Colonic mucosa (tissue), 4 donors: ENCODE measurements at regions not wholly inside any gene's neighbourhood (a gene's known extent, or its start where the extent isn't known, plus 50 kb on each side); places are given as distances from the start of the nearest gene placed in this dataset.

Experiments used
- DNase-seq: peaks from one replicate; pipeline ENCODE4 v3.0.0-alpha.2; 2020
- H3K27ac ChIP-seq: fragments of 200-600 bp; one replicate; pipeline ENCODE4 v1.8.0; 2021
- H3K27me3 ChIP-seq: fragments of 200-600 bp; one replicate; pipeline ENCODE4 v1.8.0; 2021
- H3K36me3 ChIP-seq: fragments of 200-600 bp; one replicate; pipeline ENCODE4 v1.8.0; 2021
- H3K4me1 ChIP-seq: fragments of 200-600 bp; one replicate; pipeline ENCODE4 v1.8.0; 2021; ENCODE audit warnings: mild to moderate bottlenecking
- H3K4me3 ChIP-seq: fragments of 200-600 bp; one replicate; pipeline ENCODE4 v1.8.0; 2021
- H3K9ac ChIP-seq, 2 donors: one replicate each; pipeline ENCODE4 v1.7.0; 2013; ENCODE audit warnings: control low read depth in 2 of 2, low read depth in 2 of 2, low read length in 2 of 2
- H3K9me3 ChIP-seq: fragments of 200-600 bp; one replicate; pipeline ENCODE4 v1.8.0; 2021
- CTCF ChIP-seq: fragments of 200-600 bp; IDR thresholded peaks from one replicate; pipeline ENCODE4 v1.8.0; 2022; ENCODE audit warnings: antibody characterized with exemption, mild to moderate bottlenecking
- intact Hi-C: fragments of 100-400 bp; cut with DNase I; formaldehyde crosslinking; loops from one replicate; pipeline ENCODE4 v1.14.1; 2022
- donor health status: healthy.
- donor health status: DM: no; HTN: no; CAD: no.
- donor health status: DM: no; HTN: no; CAD: no.

- H3K9me3 ChIP-seq = no peaks in the 10 kb centered on the region
- H3K36me3 ChIP-seq = no peaks in the 10 kb centered on the region
- H3K27me3 ChIP-seq = no peaks in the 10 kb centered on the region
- no peak overlapping the region for H3K9ac ChIP-seq
- no peak for DNase-seq
- intact Hi-C loops = no loop called here
- no peaks in the 10 kb centered on the region for H3K4me1 ChIP-seq
- no peak overlapping the region for H3K27ac ChIP-seq
- H3K4me3 ChIP-seq = no peak overlapping the region
- TF ChIP-seq CTCF = no peak
Measured at GRCh38 chr1:5590717-5591116, 401.5 kb downstream of the NPHP4 start.

GRCh38 chr1:5586629-5587028 lies 405.6 kb downstream of the NPHP4 start:
- peak; percentile 9 for DNase-seq
- Histone ChIP-seq H3K36me3 (no peaks in the 10 kb centered on the region), H3K27me3 (no peaks in the 10 kb centered on the region), H3K9me3 (no peaks in the 10 kb centered on the region), H3K4me3 (no peak overlapping the region), H3K9ac (no peak overlapping the region), H3K27ac (no peak overlapping the region), H3K4me1 (no peaks in the 10 kb centered on the region)
- no peak for TF ChIP-seq CTCF
- intact Hi-C loops = no loop called here

- no peaks in the 10 kb centered on the region for H3K9me3 ChIP-seq
- no peaks in the 10 kb centered on the region for H3K36me3 ChIP-seq
- H3K27me3 ChIP-seq = no peaks in the 10 kb centered on the region
- H3K4me1 ChIP-seq = no peaks in the 10 kb centered on the region
- no peak overlapping the region for H3K27ac ChIP-seq
- TF ChIP-seq CTCF = no peak
- H3K9ac ChIP-seq = no peak overlapping the region
- no peak overlapping the region for H3K4me3 ChIP-seq
- DNase-seq = peak; percentile 2
- intact Hi-C loops = no loop called here
Measured at GRCh38 chr1:5585256-5585655, 407.0 kb downstream of the NPHP4 start.

- no peak overlapping the region for H3K27ac ChIP-seq
- H3K36me3 ChIP-seq = no peaks in the 10 kb centered on the region
- DNase-seq = no peak
- H3K9ac ChIP-seq = no peak overlapping the region
- no peak overlapping the region for H3K4me3 ChIP-seq
- no peak for TF ChIP-seq CTCF
- no peaks in the 10 kb centered on the region for H3K27me3 ChIP-seq
- intact Hi-C loops = no loop called here
- H3K9me3 ChIP-seq = no peaks in the 10 kb centered on the region
- H3K4me1 ChIP-seq = no peaks in the 10 kb centered on the region
Measured at GRCh38 chr1:5580926-5581325, 411.3 kb downstream of the NPHP4 start.

- H3K9me3 ChIP-seq = no peaks in the 10 kb centered on the region
- H3K4me3 ChIP-seq = no peak overlapping the region
- no peaks in the 10 kb centered on the region for H3K27me3 ChIP-seq
- peak; percentile 1 for DNase-seq
- intact Hi-C loops = no loop called here
- H3K4me1 ChIP-seq = no peaks in the 10 kb centered on the region
- no peak overlapping the region for H3K9ac ChIP-seq
- H3K27ac ChIP-seq = no peak overlapping the region
- no peaks in the 10 kb centered on the region for H3K36me3 ChIP-seq
- no peak for TF ChIP-seq CTCF
Measured at GRCh38 chr1:5579966-5580365, 412.3 kb downstream of the NPHP4 start.

GRCh38 chr1:5578690-5579089 lies 413.5 kb downstream of the NPHP4 start:
- TF ChIP-seq CTCF = no peak
- H3K9me3 ChIP-seq = no peaks in the 10 kb centered on the region
- no peak overlapping the region for H3K4me3 ChIP-seq
- intact Hi-C loops = no loop called here
- no peak overlapping the region for H3K27ac ChIP-seq
- DNase-seq = no peak
- no peak overlapping the region for H3K9ac ChIP-seq
- H3K4me1 ChIP-seq = no peaks in the 10 kb centered on the region
- H3K36me3 ChIP-seq = no peaks in the 10 kb centered on the region
- no peaks in the 10 kb centered on the region for H3K27me3 ChIP-seq
